GM04503 (cell line): ENCODE measurements at regions not wholly inside any gene's neighbourhood (a gene's known extent, or its start where the extent isn't known, plus 50 kb on each side); places are given as distances from the start of the nearest gene placed in this dataset.
"Not testable (repeated sequence)": the region's sequence is repeated elsewhere in the genome, so short reads cannot be mapped to it uniquely, and the experiment has no call there.

Source experiments
- DNase-seq: peaks from one replicate; pipeline ENCODE4 v3.0.0-alpha.2; 2012; ENCODE audit warnings: low read depth

DNA sequence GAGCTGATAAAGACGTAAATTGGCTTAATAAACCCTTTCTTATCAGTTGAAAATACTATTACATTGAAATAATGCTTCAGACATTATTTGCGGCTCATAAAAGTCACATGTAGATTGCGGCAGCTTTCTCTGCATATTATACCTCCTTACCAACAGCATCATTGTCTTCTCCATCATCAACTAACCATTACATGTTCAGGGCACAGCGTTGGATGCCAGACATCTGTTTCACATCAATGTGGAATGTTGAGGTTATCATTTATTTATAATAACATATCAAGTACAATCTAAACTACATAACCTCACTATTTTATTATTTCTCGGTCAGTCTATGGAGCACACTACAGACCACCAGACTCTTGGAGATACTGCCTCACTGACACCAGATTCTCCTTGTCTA lies 573.8 kb upstream of the FAT3 start:
- DNase-seq: no peak

DNA sequence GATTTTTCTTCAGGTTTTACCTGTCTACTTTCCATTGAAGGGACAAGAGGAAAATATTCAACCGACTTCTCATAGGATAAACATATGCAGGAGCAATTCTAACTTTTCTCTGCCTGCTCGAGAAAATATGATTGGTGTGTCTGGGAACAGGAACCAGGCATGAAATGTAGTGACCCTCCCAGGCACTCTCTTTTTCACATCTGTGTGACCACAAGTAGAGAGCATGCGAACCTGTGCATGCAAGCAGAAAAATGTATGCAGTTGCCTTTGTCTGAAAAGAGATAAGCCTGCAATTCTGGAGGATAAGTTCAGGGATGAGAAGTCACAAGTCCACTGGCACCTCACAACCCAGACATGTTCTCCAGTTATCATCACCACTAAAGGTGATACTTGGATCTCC lies 583.5 kb upstream of the FAT3 start:
- DNase-seq: no peak

DNA sequence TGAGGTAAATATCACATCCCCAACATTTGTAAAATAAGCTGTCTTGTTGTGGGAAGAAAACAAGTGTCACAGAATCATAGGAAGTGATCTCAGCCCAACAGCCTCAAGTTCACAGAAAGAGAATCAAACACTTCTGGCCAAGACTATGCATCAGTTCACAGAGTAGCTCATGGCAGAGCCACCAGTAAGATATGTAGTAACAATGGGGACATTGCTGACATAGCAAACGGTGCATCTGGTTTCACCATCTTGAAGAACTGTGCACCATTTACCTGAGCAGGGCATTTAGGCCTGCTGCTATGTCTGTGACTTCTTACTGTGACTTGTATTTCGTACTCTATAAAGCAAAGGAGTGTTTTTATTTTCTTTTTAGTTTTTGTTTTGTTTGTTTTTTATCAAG lies 585.3 kb upstream of the FAT3 start:
- DNase-seq: no peak

DNA sequence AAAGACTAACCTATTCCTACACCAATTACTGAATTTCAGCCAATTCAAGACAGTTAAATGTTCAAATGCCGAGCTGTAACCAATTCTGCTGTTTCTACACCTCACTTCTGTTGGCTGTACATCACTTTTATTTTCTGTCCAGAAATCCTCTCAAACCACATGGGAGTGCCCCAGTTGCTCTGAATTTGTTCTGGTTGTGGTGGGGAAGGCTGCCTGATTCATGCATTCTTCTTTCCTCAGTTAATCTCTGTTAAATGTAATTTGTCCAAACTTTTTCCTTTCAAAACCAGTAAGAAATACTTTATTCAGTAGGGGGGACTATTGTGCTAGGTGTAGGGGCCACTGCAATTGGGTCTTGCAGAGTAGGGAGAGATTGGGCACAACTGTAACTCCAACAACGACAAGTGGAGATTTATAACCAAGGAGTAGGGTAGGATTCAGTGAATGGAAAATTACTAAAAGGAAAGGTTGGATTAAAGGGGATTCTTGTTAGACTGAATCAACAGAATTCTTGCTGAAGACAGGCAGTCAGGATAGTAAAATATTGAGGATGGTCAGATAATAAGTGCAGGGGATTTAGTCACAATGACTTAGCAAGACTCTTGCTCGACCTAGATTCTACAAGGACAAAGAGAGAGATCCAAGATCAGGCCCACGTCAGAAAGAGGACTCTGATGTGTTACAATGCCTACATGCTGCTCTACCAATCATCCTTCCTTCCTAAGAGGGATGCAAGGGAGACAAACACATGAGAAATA lies 593.5 kb upstream of the FAT3 start:
- DNase-seq: no peak

DNA sequence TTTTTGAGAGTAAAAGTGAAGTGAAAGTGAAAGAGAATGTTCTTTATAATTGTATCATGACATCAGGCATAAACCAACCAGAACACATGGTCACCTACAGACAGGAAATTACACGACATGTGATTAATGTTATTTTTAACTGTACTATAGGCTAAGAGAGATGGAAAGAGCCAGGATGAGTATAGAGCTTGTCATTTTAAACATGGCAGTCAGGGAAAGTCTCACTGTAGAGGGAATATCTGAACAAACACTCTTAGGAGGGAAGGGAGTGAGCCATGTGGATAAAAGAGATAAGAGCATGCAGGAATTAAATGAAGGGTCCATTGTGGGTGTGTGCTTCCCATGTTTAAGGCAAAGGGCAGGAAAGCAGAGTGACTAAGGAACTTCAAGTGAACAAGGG lies 599.1 kb upstream of the FAT3 start:
- DNase-seq: no peak

DNA sequence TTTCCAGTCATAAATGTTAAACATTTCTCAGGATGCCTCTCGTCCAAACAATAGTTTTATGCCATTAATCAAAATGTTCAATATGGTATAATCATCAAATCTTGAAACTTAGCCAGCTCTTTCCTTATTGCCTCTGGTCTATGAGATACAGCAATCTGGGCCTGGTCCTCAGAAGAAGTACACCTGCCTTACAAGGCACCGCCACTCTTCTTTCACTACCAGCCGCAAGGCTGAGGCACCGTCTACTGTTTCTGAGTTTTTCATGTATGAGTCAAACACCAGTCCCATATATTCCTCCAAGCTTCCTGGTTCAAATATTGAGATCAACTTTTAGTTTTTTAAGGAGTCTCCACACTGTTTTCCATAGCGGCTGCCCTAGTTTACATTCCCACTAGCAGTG lies 600.6 kb upstream of the FAT3 start:
- DNase-seq: no peak

DNA sequence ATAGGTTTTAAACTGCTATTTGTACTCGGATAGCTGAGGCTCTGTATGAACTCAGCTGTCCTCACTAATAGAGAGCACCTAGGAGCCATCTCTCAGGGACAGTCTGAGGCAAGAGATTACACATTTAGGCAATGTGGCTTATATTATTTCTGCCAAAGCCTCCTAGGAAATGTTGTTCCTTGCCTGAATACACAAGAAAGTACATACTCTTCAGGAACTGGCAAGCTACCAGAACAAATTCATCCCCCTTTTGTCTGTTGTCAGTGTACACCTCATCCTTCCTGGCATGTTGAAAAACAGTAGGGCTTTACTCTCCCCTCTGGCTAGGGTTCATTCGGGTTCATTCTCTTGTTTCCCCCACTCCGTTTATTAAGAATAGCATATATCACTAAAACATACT lies 615.9 kb upstream of the FAT3 start:
- no peak for DNase-seq

DNA sequence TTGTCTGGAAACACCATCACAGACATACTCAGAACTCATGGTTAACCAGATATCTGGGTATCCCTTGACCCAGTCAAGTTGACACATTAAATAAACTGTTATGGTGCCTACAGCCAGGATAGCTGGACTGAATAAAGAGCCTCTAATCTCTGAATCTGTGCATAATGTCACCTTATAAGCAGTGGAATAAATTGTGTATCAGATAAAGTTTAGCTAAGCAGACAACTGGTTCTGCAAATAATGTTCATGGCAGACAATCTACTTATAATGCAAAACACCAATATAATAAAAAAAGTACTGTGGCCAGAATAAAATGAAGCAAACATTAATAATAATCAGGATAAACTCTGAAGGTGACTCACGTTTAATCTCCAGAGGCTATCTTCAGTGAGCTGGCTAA lies 628.5 kb upstream of the FAT3 start:
- no peak for DNase-seq

DNA sequence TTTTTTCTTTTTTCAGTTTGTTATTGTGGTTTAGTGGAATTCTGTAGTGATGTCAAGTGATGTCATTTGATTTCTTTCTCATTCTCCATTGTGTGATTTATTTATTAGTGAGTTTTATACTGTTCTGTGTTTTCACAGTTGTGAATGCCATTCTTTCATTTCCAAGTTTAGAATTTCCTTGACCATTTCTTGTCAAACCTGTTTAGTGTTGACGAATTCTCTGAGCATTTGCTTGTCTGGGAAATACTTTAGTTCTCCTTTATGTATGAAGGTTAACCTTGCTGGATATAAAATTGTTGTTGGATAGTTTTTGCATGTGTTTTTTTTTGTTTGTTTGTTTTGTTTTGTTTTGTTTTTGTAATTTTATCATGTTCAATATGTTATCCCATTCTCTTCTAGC lies 633.6 kb upstream of the FAT3 start:
- DNase-seq: no peak

DNA sequence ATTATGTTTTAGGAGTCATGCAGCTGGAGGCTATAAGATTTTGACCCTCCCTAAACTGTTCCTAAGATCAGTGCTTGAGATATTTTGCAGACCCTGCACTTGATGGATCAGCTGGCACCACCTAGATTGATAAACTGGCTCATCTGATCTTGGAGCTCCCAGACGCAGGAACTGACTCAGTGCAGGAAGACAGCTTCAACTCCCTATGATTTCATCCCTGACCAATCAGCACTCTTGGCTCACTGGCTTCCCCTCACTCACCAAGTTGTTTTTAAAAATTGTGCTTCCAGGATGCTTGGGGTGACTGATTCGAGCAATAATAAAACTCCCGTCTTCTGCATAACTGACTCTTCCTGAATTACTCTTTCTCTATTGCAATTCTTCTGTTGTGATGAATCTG lies 637.5 kb upstream of the FAT3 start:
- no peak for DNase-seq

DNA sequence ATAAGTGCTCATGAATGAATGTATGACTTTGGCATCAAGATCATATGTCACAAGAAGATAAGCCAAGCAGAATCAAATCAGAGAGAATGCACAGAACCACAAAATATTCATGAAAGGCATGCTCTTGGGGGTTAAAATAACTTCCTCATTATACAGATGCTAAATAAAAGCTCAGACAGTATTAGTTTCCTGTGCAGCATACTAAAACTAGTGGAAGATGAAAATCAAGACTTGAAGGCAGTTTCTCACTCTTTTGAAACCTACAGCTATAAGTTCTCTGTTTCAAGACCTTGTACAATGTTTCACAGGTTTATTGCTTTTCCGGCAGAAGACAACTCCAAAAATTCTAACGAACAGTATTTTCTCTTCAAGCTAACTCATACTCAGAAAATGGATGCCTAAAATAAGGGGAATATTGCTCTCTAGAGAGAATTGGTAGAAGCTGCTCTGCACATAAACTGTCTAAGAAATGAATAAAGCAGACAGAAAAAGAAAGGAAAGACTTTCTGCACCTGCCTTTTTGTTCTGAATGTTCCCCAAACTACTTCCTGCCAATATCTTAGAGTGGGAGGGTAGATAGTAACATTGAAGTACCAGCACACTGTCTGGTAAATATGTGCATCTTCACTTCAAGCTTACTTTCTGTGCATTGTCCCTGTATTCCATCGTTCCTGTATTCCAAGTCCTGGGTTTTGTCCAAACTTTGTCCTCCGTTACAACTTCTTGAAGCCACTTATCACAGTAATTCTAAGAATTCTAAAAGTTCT lies 639.4 kb upstream of the FAT3 start:
- no peak for DNase-seq

DNA sequence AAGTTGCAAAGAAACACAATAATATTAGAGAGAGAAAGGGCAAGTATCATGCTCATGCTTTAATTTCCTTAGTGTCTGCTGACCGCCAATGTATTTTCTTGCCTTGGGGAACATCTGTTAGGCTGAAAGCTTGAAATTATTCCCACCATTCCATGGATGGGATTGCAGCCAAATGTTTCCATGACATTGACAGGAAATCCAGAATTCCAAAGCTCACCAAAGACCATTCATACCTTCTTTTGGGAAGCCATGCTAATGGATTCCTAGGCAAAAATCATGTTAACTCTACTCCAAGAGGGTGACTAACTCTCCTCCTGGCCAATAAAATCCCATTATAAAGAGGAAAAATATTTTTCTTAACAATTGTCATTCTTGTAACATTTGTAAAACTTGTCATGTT lies 661.4 kb upstream of the FAT3 start:
- no peak for DNase-seq

DNA sequence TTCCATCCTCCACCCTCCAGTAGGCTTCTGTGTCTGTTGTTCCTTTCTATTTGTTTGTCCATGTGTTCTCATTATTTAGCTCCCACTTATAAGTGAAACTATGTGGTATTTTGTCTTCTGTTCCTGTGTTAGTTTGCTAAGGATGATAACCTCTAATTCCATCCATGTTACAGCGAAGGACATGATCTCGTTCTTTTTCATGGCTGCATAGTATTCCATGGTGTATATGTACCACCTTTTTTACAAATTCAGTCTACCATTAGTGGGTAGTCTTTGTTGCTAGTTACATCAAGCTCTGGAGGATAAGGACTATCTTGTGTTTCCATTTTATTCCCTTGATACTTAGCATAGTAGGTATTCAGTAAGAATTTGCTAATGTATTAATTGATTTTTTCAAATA lies 664.2 kb upstream of the FAT3 start:
- DNase-seq: no peak

DNA sequence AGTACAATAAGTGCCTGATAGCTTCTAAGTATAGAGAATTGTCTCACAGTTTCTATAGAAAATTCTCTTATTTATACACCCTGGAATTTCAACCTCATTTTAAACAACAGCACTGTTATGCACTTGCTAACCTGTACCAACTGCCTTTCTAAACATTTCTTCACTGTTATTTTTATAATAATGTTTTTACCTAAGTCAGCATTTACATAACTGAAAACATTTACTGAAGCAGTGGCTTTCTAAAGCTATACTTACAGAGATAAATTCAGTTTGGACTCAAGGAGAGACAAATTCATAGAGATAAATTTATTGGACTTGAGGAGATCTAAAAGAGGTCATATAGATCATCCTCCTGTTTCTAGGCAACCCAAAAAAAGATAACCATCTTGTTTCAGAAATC lies 686.6 kb upstream of the FAT3 start:
- no peak for DNase-seq

DNA sequence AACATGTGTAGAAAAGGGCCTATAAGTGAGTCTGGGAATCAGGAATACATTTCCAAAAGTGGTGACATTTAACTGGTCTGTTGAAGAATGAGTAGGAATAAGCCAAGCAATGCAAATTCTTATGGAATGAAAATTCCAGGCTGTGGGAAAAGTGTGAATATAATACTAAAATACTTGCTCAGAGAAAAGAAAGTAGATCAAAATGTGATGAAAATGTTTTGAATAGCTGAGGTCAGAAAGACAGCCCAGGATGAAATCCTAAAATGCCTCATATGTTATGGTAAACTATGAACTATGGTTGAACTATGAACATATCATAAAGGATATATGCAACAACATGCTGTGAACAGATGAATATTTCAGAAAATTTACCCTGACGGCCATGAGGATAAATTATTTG lies 688.3 kb upstream of the FAT3 start:
- no peak for DNase-seq

DNA sequence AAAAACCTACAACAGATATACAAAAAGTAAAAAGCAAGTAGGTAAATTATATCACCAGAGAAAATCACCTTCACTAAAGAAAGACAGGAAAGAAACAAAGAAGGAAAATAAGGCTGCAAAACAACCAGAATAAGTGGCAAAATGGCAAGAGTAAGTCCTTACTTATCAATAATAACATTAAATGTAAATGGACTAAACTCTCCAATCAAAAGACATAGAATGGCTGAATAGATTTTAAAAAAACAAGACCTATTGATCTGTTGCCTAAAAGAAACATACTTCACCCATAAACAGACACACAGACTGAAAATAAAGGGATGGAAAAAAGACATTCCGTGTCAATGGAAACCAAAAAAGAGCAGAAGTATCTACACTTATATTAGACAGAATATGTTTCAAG lies 695.7 kb upstream of the FAT3 start:
- no peak for DNase-seq

DNA sequence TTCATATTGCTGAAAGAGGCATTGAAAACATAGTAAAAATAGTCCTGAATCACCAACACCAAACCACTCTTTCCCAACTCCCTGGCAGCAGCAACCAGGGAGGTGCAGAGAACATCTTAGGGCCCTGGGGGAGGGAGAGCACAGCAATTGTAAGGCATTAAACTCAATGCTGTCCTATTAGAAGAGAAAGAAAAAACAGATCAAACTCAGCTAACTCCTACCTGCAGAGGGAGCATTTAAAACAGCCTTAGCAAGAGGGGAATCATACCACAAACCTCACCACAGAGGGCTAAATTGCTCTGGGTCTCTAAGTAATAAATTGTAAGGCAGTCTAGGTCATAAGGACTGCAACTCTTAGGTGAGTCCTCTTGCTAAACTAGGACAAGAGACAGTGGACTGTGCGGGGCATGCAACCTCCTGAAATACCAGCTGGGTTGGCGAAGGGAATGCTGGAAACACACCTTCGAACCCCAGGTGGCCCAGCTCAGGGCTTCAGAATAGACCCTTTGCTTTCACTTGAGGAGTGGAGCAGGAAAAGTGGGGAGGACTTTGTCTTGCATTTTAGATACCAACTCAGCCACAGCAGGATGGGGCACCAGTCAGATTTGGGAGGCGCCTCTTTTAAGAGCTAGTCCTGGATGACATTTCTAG lies 697.1 kb upstream of the FAT3 start:
- no peak for DNase-seq

DNA sequence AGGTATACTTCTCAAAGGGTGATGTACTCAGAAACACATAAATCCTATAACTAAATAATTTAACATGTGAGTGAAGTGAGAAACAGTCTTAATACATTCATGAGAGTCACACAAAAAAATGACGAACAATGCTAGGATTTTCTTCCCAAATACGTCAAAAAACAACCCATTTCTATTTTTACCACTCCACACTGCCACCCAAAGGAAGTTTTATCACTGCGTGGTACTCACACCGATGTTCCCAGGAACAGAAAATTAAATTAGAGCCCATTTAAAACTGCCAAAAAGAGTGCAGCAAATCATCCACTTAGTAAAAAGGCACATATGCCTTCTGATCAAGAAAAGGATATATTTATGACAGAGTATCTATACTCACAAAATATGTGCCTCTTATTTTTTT lies 710.9 kb upstream of the FAT3 start:
- no peak for DNase-seq

DNA sequence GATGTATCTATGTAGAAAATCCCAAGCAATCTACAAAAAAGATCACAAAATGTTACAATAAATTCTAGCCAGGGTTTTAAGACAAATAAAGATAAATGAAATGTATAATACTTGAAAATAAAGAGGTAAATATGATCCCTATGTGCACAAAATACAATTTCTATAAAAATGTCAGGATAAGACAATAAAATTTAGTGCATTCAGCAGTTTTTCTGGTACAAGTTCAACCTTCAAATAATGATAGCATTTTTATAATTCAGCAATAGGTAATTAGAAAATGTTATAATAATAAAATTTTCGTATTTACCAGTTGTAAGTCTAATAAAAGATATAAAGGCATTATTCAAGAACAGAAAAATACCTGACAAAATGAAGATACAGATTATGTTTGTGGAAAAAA lies 726.8 kb upstream of the FAT3 start:
- DNase-seq: no peak

DNA sequence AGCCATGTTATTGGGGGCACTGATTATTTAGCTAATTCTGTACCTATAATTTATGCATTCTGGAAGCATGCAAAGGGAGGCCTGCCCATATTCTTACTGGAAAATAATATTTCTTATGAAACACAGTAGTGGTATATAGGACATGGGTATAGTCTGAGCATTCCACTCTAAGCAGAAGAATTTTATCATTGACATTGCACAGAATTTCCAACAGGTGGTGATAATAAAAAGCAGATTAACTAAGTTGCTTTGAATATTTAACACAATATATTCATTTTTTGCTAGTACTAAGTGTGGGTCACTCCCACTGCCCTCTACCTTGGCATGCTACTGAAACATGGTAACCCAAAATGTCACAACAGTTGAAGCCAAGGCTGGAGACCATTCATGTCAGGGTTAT lies 728.8 kb upstream of the FAT3 start:
- no peak for DNase-seq

DNA sequence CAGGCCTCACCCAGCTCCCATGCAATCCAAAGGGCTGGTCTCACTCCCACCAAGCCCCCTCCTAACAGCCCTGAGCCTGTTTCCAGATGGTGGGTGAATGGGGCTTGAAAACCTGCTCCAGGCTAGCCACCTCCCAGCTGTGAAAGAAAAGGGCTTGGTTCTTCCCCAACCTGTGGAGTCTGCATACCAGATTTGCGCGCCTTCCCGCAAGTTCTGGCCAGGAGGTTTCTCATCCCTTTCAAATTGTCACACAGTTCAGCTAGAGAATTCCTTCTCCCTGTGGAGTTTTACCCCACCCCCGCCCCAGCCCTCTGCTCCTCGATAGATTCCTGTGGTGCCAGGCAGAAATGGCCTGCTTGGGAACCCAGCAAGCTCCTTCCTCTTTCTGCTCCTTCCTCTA lies 734.6 kb upstream of the FAT3 start:
- no peak for DNase-seq

DNA sequence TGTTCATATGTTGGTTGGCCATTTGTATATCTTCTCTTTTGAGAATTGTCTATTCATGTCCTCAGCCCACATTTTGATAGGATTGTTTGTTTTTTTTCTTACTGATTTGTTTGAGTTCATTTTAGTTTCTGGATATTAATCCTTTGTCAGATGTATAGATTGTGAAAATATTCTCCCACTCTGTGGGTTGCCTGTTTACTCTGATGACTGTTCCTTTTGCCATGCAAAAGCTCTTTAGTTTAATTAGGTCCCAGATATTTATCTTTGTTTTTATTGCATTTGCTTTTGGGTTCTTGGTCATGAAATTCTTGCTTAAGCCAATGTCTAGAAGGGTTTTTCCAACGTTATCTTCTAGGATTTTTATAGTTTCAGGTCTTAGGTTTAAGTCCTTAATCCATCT lies 740.7 kb upstream of the FAT3 start:
- not testable (repeated sequence) for DNase-seq

DNA sequence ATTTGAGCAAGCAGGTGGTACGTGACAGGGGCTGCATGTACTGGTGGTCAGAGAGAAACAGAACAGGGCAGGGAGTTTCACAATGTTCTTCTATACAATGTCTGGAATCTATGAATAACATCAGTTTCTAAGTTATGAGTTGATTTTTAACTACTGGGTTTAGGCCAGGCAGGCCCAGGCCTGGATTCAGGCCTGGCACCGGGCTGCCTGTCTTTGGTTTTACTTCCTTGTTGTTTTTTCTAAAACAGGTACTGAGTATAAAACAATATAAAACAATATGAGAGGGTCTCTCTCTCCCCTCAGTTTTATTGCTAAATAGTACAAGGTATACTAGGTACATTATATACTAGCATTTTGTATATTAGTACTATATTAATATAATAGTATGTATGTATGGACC lies 742.7 kb upstream of the FAT3 start:
- not testable (repeated sequence) for DNase-seq
